ENCODE measurements at regions not wholly inside any gene's neighbourhood (a gene's known extent, or its start where the extent isn't known, plus 50 kb on each side); places are given as distances from the start of the nearest gene placed in this dataset.

DNA sequence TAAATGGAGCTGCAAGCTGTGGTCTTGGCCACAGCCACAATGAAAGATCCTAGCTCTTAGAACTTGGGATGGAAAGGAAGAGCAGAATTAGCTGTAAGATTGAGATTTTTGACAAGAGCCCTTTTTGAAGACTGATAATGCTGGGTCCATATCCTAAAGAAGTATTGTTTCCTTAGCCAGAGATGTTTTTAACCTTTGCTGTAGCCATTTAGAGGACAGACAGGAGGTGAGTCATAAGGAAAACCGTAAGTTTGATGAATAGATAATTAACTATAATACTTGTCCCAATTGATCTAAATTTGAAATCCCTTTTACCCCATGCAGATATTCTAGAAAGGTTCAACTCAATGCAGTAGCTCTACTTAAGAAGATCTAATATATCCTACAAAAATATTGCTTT, 213.7 kb downstream of the HTR1B start:
- TF ChIP-seq POLR2A (IDR thresholded peaks at IDR 0.05; ENCODE audit: low read depth, low read length) (no peak), TAF1 (IDR thresholded peaks at IDR 0.05; ENCODE audit: borderline replicate concordance, low read depth, low read length) (no peak), POLR2AphosphoS5 (IDR thresholded peaks at IDR 0.05; ENCODE audit: low read depth, low read length) (no peak)
